Skin of body (tissue), 1 donor: ENCODE measurements at regions not wholly inside any gene's neighbourhood (a gene's known extent, or its start where the extent isn't known, plus 50 kb on each side); places are given as distances from the start of the nearest gene placed in this dataset.
A peak's percentile ranks its signal among the peaks of the same experiment; 100 is the strongest.
"Not testable (repeated sequence)": the region's sequence is repeated elsewhere in the genome, so short reads cannot be mapped to it uniquely, and the experiment has no call there.

Experiments used
- DNase-seq: peaks from one replicate; lab custom pipeline; 2025; lab: John Stamatoyannopoulos, UW

DNA sequence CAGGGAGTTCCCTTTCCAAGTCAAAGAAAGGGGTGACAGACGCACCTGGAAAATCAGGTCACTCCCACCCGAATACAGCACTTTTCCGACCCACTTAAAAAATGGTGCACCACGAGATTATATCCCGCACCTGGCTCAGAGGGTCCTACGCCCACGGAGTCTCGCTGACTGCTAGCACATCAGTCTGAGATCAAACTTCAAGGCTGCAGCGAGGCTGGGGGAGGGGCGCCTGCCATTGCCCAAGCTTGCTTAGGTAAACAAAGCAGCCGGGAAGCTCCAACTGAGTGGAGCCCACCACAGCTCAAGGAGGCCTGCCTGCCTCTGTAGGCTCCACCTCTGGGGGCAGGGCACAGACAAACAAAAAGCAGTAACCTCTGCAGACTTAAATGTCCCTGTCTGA lies 277.8 kb upstream of the ARHGAP42 start:
- DNase-seq = not testable (repeated sequence)

GRCh38 chr11:100419518-100419917 lies 267.6 kb upstream of the ARHGAP42 start:
- no peak for DNase-seq

GRCh38 chr11:100434821-100435641 lies 252.1 kb upstream of the ARHGAP42 start:
- DNase-seq = no peak

GRCh38 chr11:100438376-100438775 lies 248.7 kb upstream of the ARHGAP42 start:
- DNase-seq = no peak

- DNase-seq = no peak
Observed at GRCh38 chr11:100441086-100441485, 246.0 kb upstream of the ARHGAP42 start.

GRCh38 chr11:100442017-100442416 lies 245.1 kb upstream of the ARHGAP42 start:
- no peak for DNase-seq

- DNase-seq = peak; percentile 8
Observed at GRCh38 chr11:100445231-100445735, 241.8 kb upstream of the ARHGAP42 start.

GRCh38 chr11:100451801-100452460 lies 235.2 kb upstream of the ARHGAP42 start:
- not testable (repeated sequence) for DNase-seq

DNA sequence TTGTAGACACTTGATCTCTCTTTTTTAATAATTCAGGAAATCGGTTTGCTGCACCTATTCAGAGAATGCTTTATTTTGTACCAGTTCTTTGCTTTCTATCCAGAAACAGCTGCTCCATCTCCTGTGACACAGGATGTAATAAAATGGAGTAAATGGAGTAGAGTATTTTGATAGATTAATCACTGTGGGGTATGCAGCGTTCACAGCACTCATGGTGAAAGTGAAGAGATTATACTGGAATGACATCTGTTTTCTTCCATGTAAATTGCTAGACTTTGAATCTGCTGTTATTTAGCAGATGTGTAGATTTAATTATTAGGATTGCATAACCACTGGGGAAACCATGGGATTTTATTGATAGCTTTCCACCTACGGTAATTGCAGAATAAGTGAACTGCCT lies 227.3 kb upstream of the ARHGAP42 start:
- no peak for DNase-seq

DNA sequence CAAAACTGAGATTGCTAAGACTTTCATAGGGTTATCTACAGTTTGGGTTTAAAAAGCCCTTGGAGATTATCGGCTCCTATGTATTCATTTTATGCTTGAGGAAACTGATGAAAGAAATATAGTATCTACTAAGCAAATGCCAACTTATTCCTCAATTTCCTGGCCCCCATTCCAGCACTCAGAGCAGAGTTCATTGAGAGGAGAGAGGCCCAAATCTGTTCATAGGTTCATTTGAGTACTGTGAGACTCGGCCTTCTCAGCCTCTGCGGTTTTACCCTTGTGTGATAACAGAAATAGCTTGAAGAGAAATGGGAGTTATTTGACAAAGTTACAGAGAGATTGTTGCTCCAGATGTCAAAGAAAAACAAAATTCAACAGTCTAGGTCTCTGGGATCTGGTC lies 226.7 kb upstream of the ARHGAP42 start:
- no peak for DNase-seq

GRCh38 chr11:100467821-100468508 lies 219.1 kb upstream of the ARHGAP42 start:
- no peak for DNase-seq

- DNase-seq = peak; percentile 94
Observed at GRCh38 chr11:100469835-100470234, 217.3 kb upstream of the ARHGAP42 start.

- DNase-seq = no peak
Observed at GRCh38 chr11:100472727-100473389, 214.2 kb upstream of the ARHGAP42 start.

- no peak for DNase-seq
Observed at GRCh38 chr11:100473390-100473740, 213.7 kb upstream of the ARHGAP42 start.

DNA sequence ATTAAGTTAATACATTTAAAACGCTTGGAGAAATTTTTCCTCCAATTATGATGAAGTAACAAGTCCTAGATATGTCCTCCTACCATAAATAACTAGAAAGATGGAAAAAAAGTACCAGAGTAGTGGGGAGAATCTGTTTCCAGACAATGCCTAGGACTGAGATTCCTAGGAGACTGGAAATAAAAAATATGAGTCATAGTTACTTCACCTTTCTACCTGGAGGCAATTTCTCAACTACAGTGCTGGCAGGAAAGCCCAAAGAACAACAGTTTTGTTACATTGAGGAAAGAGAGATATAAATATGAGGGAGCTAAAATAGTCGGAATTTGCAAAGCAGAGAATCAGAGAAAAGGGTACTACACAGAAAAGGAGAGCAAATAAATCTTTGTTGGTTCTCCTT lies 202.1 kb upstream of the ARHGAP42 start:
- no peak for DNase-seq

GRCh38 chr11:100498780-100499179 lies 188.3 kb upstream of the ARHGAP42 start:
- no peak for DNase-seq

GRCh38 chr11:100501450-100501849 lies 185.6 kb upstream of the ARHGAP42 start:
- DNase-seq = no peak

DNA sequence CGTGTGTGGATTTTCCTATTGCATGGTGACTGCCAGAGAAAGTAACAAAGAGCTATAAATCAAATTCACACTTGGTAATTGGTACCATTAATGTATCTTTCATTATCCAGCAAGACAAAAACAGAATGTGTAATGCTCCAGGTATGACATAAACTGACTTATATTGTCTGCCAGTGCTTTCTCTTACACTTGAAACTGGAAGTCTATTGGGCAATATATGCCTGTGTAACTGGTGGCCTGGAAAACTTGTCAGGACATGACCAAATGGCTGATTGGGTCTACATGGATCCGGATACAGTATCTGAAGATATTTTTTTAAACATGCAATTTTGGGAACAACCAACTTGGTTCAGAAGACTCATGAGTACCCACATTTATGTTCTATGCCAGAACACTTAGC lies 174.6 kb upstream of the ARHGAP42 start:
- DNase-seq = no peak

DNA sequence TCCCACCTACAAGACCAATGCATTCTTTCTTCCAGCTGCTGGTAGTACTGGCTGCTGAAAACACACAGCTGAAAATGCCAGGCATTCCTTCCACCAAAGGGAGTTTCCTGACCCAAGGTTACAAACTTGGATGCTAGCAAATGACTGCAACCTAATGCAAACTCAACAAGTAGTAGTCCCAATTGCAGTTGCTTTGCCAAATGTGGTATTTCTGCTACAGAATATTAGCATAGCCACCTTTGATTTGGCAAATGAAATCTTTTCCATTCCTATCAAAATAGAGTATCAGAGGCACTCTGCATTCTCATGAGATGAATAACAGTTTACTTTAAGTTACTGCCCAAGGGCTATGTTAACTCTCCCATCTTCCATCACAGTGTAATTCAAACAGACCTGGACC lies 172.0 kb upstream of the ARHGAP42 start:
- DNase-seq = no peak

DNA sequence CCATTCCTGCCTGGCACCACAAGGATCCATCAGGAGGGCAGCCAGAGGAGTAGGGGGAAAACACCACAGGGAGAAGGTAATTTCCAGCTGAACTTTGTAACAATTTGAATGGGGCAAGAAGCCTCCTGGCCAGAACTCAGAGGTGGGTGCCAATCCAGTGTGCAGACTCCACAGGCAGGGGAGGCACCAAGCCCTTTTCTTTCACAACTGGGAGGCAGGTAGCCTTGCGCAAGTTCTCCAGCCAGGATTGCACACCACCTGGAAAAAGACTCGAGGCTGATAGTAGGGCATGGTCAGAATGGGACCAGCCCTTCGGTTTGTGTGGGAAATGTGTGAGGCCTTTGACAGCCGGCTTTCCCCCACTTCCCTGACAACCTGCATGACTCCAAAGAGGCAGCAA lies 161.9 kb upstream of the ARHGAP42 start:
- DNase-seq = no peak

DNA sequence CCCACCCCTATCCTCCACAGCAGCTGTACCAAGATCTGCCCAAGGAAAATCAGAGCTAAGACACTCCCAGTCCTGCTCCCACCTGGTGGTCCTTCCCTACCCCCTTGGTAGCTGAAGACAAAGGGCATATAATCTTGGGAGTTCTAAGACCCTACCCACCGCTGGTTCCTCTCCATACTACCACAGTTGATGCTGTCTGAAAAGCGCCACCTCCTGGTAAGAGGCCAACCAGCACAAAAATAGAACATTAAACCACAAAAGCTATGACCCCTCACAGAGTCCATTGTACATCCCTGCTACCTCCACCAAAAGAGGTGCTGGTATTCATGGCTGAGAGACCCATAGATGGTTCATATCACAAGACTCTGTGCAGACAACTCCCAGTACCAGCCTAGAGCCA lies 161.5 kb upstream of the ARHGAP42 start:
- DNase-seq = no peak
